ENCODE measurements at regions not wholly inside any gene's neighbourhood (a gene's known extent, or its start where the extent isn't known, plus 50 kb on each side); places are given as distances from the start of the nearest gene placed in this dataset.
"Not testable (repeated sequence)": the region's sequence is repeated elsewhere in the genome, so short reads cannot be mapped to it uniquely, and the experiment has no call there.

DNA sequence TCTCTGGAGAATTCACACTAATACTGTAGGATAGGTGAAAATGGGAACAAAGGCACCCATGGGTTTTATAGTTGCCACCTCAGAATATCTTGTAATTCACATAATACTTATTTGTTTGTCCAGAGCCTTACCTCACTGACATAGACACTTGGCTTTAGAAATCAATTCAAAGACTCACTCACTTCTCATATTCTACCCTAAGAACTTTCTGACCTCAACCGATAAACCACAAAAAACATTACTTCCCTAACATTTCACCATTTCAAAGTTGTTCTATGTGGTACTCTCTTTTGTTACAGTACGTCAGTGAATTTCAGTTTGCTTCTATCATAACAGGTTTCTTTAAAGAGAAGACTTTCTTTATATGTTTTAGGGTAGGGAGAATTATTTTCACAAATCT is 359.3 kb downstream of the IGSF11 start:
- TF ChIP-seq ZNF8 (CRISPR knock-in tag; IDR thresholded peaks at IDR 0.05) (no peak), GLIS3 (CRISPR knock-in tag; IDR thresholded peaks at IDR 0.05) (no peak), CSDC2 (CRISPR knock-in tag; IDR thresholded peaks at IDR 0.05) (no peak), ZC3H10 (CRISPR knock-in tag; IDR thresholded peaks at IDR 0.05) (no peak), ZNF70 (CRISPR knock-in tag; IDR thresholded peaks at IDR 0.05) (no peak), PPARA (CRISPR knock-in tag; IDR thresholded peaks at IDR 0.05; ENCODE audit: borderline replicate concordance) (no peak), ISL1 (CRISPR knock-in tag; IDR thresholded peaks at IDR 0.05) (no peak), ZFP30 (CRISPR knock-in tag; IDR thresholded peaks at IDR 0.05) (no peak), ARNTL (CRISPR knock-in tag; IDR thresholded peaks at IDR 0.05; ENCODE audit: borderline replicate concordance, low read depth) (no peak), TCF4 (CRISPR knock-in tag; IDR thresholded peaks at IDR 0.05; ENCODE audit: borderline replicate concordance) (no peak), OSR1 (CRISPR knock-in tag; IDR thresholded peaks at IDR 0.05) (no peak)
- TF ChIP-seq, protein P1, sequence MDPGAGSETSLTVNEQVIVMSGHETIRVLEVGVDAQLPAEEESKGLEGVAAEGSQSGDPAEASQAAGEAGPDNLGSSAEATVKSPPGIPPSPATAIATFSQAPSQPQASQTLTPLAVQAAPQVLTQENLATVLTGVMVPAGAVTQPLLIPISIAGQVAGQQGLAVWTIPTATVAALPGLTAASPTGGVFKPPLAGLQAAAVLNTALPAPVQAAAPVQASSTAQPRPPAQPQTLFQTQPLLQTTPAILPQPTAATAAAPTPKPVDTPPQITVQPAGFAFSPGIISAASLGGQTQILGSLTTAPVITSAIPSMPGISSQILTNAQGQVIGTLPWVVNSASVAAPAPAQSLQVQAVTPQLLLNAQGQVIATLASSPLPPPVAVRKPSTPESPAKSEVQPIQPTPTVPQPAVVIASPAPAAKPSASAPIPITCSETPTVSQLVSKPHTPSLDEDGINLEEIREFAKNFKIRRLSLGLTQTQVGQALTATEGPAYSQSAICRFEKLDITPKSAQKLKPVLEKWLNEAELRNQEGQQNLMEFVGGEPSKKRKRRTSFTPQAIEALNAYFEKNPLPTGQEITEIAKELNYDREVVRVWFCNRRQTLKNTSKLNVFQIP (CRISPR knock-in tag; IDR thresholded peaks at IDR 0.05; ENCODE audit: borderline replicate concordance, low read depth): no peak
- ATAC-seq: no peak

DNA sequence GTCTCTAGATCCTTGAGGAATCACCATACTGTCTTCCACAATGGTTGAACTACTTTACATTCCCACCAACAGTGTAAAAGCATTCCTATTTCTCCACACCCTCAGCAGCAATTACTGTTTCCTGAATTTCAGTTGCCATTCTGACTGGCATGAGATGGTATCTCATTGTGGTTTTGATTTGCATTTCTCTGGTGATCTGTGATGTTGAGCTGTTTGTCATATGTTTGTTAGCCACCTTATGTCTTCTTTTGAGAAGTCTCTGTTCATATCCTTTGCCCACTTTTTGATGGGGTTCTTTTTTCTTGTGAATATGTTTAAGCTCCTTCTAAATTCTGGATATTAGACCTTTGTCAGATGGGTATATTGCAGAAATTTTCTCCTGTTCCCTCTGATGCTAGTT is 356.0 kb downstream of the IGSF11 start:
- ATAC-seq: not testable (repeated sequence)

GRCh38 chr3:118682921-118683320 is 351.7 kb downstream of the IGSF11 start:
- no peak for ATAC-seq
- TF ChIP-seq ZFP30 (CRISPR knock-in tag; IDR thresholded peaks at IDR 0.05): no peak
- no peak for TF ChIP-seq ARNTL (CRISPR knock-in tag; IDR thresholded peaks at IDR 0.05; ENCODE audit: borderline replicate concordance, low read depth)
- no peak for TF ChIP-seq OSR1 (CRISPR knock-in tag; IDR thresholded peaks at IDR 0.05)
- no peak for TF ChIP-seq CSDC2 (CRISPR knock-in tag; IDR thresholded peaks at IDR 0.05)
- TF ChIP-seq ZNF8 (CRISPR knock-in tag; IDR thresholded peaks at IDR 0.05): no peak
- TF ChIP-seq, protein P2, sequence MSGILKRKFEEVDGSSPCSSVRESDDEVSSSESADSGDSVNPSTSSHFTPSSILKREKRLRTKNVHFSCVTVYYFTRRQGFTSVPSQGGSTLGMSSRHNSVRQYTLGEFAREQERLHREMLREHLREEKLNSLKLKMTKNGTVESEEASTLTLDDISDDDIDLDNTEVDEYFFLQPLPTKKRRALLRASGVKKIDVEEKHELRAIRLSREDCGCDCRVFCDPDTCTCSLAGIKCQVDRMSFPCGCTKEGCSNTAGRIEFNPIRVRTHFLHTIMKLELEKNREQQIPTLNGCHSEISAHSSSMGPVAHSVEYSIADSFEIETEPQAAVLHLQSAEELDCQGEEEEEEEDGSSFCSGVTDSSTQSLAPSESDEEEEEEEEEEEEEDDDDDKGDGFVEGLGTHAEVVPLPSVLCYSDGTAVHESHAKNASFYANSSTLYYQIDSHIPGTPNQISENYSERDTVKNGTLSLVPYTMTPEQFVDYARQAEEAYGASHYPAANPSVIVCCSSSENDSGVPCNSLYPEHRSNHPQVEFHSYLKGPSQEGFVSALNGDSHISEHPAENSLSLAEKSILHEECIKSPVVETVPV (CRISPR knock-in tag; IDR thresholded peaks at IDR 0.05): no peak
- TF ChIP-seq ZC3H10 (CRISPR knock-in tag; IDR thresholded peaks at IDR 0.05): no peak
- TF ChIP-seq, protein P3, sequence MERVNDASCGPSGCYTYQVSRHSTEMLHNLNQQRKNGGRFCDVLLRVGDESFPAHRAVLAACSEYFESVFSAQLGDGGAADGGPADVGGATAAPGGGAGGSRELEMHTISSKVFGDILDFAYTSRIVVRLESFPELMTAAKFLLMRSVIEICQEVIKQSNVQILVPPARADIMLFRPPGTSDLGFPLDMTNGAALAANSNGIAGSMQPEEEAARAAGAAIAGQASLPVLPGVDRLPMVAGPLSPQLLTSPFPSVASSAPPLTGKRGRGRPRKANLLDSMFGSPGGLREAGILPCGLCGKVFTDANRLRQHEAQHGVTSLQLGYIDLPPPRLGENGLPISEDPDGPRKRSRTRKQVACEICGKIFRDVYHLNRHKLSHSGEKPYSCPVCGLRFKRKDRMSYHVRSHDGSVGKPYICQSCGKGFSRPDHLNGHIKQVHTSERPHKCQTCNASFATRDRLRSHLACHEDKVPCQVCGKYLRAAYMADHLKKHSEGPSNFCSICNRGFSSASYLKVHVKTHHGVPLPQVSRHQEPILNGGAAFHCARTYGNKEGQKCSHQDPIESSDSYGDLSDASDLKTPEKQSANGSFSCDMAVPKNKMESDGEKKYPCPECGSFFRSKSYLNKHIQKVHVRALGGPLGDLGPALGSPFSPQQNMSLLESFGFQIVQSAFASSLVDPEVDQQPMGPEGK (CRISPR knock-in tag; IDR thresholded peaks at IDR 0.05; ENCODE audit: borderline replicate concordance): no peak
- TF ChIP-seq SNAI2 (CRISPR knock-in tag; IDR thresholded peaks at IDR 0.05): no peak
- TF ChIP-seq ESRRG (CRISPR knock-in tag; IDR thresholded peaks at IDR 0.05): no peak
- TF ChIP-seq, protein P1 (CRISPR knock-in tag; IDR thresholded peaks at IDR 0.05; ENCODE audit: borderline replicate concordance, low read depth): no peak
- no peak for TF ChIP-seq TCF4 (CRISPR knock-in tag; IDR thresholded peaks at IDR 0.05; ENCODE audit: borderline replicate concordance)
- TF ChIP-seq, protein P4, sequence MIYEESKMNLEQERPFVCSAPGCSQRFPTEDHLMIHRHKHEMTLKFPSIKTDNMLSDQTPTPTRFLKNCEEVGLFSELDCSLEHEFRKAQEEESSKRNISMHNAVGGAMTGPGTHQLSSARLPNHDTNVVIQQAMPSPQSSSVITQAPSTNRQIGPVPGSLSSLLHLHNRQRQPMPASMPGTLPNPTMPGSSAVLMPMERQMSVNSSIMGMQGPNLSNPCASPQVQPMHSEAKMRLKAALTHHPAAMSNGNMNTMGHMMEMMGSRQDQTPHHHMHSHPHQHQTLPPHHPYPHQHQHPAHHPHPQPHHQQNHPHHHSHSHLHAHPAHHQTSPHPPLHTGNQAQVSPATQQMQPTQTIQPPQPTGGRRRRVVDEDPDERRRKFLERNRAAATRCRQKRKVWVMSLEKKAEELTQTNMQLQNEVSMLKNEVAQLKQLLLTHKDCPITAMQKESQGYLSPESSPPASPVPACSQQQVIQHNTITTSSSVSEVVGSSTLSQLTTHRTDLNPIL (CRISPR knock-in tag; IDR thresholded peaks at IDR 0.05; ENCODE audit: low read depth): no peak
- TF ChIP-seq GLIS3 (CRISPR knock-in tag; IDR thresholded peaks at IDR 0.05): no peak

- no peak for TF ChIP-seq PPARA (CRISPR knock-in tag; IDR thresholded peaks at IDR 0.05; ENCODE audit: borderline replicate concordance)
- no peak for TF ChIP-seq TSHZ2 (CRISPR knock-in tag; IDR thresholded peaks at IDR 0.05)
- TF ChIP-seq RARB (CRISPR knock-in tag; IDR thresholded peaks at IDR 0.05): no peak
- no peak for TF ChIP-seq ZNF70 (CRISPR knock-in tag; IDR thresholded peaks at IDR 0.05)
- TF ChIP-seq ZFP30 (CRISPR knock-in tag; IDR thresholded peaks at IDR 0.05): no peak
- ATAC-seq: no peak
Observed at GRCh38 chr3:118683636-118684035, 351.0 kb downstream of the IGSF11 start.

Measured in SK-N-SH treated with all-trans-retinoic acid at 6 μM for 48 hours (cell line).